ENCODE measurements at regions not wholly inside any gene's neighbourhood (a gene's known extent, or its start where the extent isn't known, plus 50 kb on each side); places are given as distances from the start of the nearest gene placed in this dataset.

- DNase-seq: no peak
Measured at GRCh38 chr2:51535763-51536162, 503.8 kb upstream of the NRXN1 start.

GRCh38 chr2:51534166-51534565 lies 502.2 kb upstream of the NRXN1 start:
- DNase-seq: no peak

- DNase-seq: no peak
Measured at GRCh38 chr2:51528156-51528555, 496.2 kb upstream of the NRXN1 start.

GRCh38 chr2:51526766-51527165 lies 494.8 kb upstream of the NRXN1 start:
- DNase-seq: no peak

- DNase-seq: no peak
Measured at GRCh38 chr2:51516667-51517066, 484.7 kb upstream of the NRXN1 start.

GRCh38 chr2:51511002-51511401 lies 479.1 kb upstream of the NRXN1 start:
- DNase-seq: no peak

- no peak for DNase-seq
Measured at GRCh38 chr2:51510303-51510702, 478.4 kb upstream of the NRXN1 start.

GRCh38 chr2:51505533-51505932 lies 473.6 kb upstream of the NRXN1 start:
- DNase-seq: no peak

- DNase-seq: no peak
Measured at GRCh38 chr2:51490576-51491234, 458.8 kb upstream of the NRXN1 start.

- DNase-seq: no peak
Measured at GRCh38 chr2:51484605-51485004, 452.7 kb upstream of the NRXN1 start.

- no peak for DNase-seq
Measured at GRCh38 chr2:51483720-51484119, 451.8 kb upstream of the NRXN1 start.

- DNase-seq: no peak
Measured at GRCh38 chr2:51472783-51473182, 440.9 kb upstream of the NRXN1 start.

- DNase-seq: no peak
Measured at GRCh38 chr2:51472300-51472699, 440.4 kb upstream of the NRXN1 start.

- DNase-seq: no peak
Measured at GRCh38 chr2:51469102-51469501, 437.2 kb upstream of the NRXN1 start.

GRCh38 chr2:51465326-51465725 lies 433.4 kb upstream of the NRXN1 start:
- DNase-seq: no peak

GRCh38 chr2:51454177-51454576 lies 422.2 kb upstream of the NRXN1 start:
- DNase-seq: no peak

GRCh38 chr2:51448911-51449310 lies 417.0 kb upstream of the NRXN1 start:
- DNase-seq: no peak

- DNase-seq: no peak
Measured at GRCh38 chr2:51441786-51442185, 409.9 kb upstream of the NRXN1 start.

GRCh38 chr2:51424418-51424817 lies 392.5 kb upstream of the NRXN1 start:
- DNase-seq: no peak

GRCh38 chr2:51420511-51420910 lies 388.6 kb upstream of the NRXN1 start:
- no peak for DNase-seq

- no peak for DNase-seq
Measured at GRCh38 chr2:51413726-51414125, 381.8 kb upstream of the NRXN1 start.

- no peak for DNase-seq
Measured at GRCh38 chr2:51410331-51410730, 378.4 kb upstream of the NRXN1 start.

GRCh38 chr2:51409920-51410319 lies 378.0 kb upstream of the NRXN1 start:
- DNase-seq: no peak

GRCh38 chr2:51404226-51404625 lies 372.3 kb upstream of the NRXN1 start:
- no peak for DNase-seq

- DNase-seq: no peak
Measured at GRCh38 chr2:51401546-51401945, 369.6 kb upstream of the NRXN1 start.

GRCh38 chr2:51387235-51387634 lies 355.3 kb upstream of the NRXN1 start:
- no peak for DNase-seq
